Activated CD8-positive, alpha-beta T cell treated with anti-CD3 and anti-CD28 coated beads, Interleukin-2, amount 10 ng/mL, durations not matched to agents 7 days and 5 days (primary cell): ENCODE measurements at regions not wholly inside any gene's neighbourhood (a gene's known extent, or its start where the extent isn't known, plus 50 kb on each side); places are given as distances from the start of the nearest gene placed in this dataset.

Experiments used
- ATAC-seq: fragments of 150-1000 bp; cut with Tn5 transposase; one replicate; pipeline ENCODE4 v1.10.0; 2021; ENCODE audit warnings: moderate library complexity
- CTCF ChIA-PET: fragments of 350-600 bp; sonication (Branson Sonifier 250); formaldehyde crosslinking; loops from one replicate; lab custom pipeline; 2021; ENCODE audit warnings: antibody characterized with exemption; lab: Charles Lee
- POLR2A ChIA-PET: fragments of 350-600 bp; sonication (Branson Sonifier 250); formaldehyde crosslinking; loops from one replicate; lab custom pipeline; 2021; ENCODE audit warnings: antibody characterized with exemption; lab: Charles Lee
- DNase-seq: peaks from one replicate; pipeline ENCODE4 v3.0.0-alpha.2; 2020
- H3K27ac Mint-ChIP-seq: one replicate; pipeline ENCODE4 v1.8.0; 2021; ENCODE audit warnings: mild to moderate bottlenecking, mixed read lengths
- H3K27me3 Mint-ChIP-seq: one replicate; pipeline ENCODE4 v1.8.0; 2021; ENCODE audit warnings: low read depth, mixed read lengths
- H3K36me3 Mint-ChIP-seq: one replicate; pipeline ENCODE4 v1.8.0; 2021; ENCODE audit warnings: low read depth, mixed read lengths
- H3K4me1 Mint-ChIP-seq: one replicate; pipeline ENCODE4 v1.8.0; 2021; ENCODE audit warnings: low read depth, mixed read lengths
- H3K4me3 Mint-ChIP-seq: one replicate; pipeline ENCODE4 v1.8.0; 2021; ENCODE audit warnings: mild to moderate bottlenecking, mixed read lengths
- H3K9me3 Mint-ChIP-seq: one replicate; pipeline ENCODE4 v1.8.0; 2022; ENCODE audit warnings: mixed read lengths; ENCODE audit not compliant: insufficient read depth

- ATAC-seq, result no peak
- Mint-ChIP-seq H3K9me3 (no peaks in the 10 kb centered on the region), H3K4me3 (no peak overlapping the region), H3K36me3 (no peaks in the 10 kb centered on the region), H3K27me3 (no peaks in the 10 kb centered on the region), H3K4me1 (no peaks in the 10 kb centered on the region), H3K27ac (no peak overlapping the region)
- ChIA-PET POLR2A (no interaction called here), CTCF (no interaction called here)
- no peak for DNase-seq
These were observed 250.7 kb downstream of the MAFB start for GRCh38 chr20:40438161-40438830.

- no peaks in the 10 kb centered on the region for H3K9me3 Mint-ChIP-seq
- POLR2A ChIA-PET, result no interaction called here
These were observed 253.0 kb downstream of the MAFB start for GRCh38 chr20:40436011-40436410.

GRCh38 chr20:40435146-40435895, 253.7 kb downstream of the MAFB start:
- no peaks in the 10 kb centered on the region for H3K27me3 Mint-ChIP-seq
- no peak for DNase-seq
- no peaks in the 10 kb centered on the region for H3K9me3 Mint-ChIP-seq
- ChIA-PET CTCF (no interaction called here), POLR2A (no interaction called here)
- ATAC-seq, result no peak
- no peaks in the 10 kb centered on the region for H3K4me1 Mint-ChIP-seq
- no peaks in the 10 kb centered on the region for H3K36me3 Mint-ChIP-seq
- H3K4me3 Mint-ChIP-seq, result no peak overlapping the region
- H3K27ac Mint-ChIP-seq, result no peak overlapping the region

More at GRCh38 chr20:40436011-40436410, 253.0 kb downstream of the MAFB start:
- Mint-ChIP-seq H3K36me3 (no peaks in the 10 kb centered on the region), H3K27me3 (no peaks in the 10 kb centered on the region), H3K27ac (no peak overlapping the region), H3K4me1 (no peaks in the 10 kb centered on the region), H3K4me3 (no peak overlapping the region)
- DNase-seq (no peak), ATAC-seq (no peak)
- CTCF ChIA-PET, result no interaction called here

GRCh38 chr20:40434122-40434521, 254.9 kb downstream of the MAFB start:
- H3K4me1 Mint-ChIP-seq, result no peaks in the 10 kb centered on the region
- no peak overlapping the region for H3K4me3 Mint-ChIP-seq
- DNase-seq (no peak), ATAC-seq (no peak)
- no peaks in the 10 kb centered on the region for H3K9me3 Mint-ChIP-seq
- H3K36me3 Mint-ChIP-seq, result no peaks in the 10 kb centered on the region
- no peaks in the 10 kb centered on the region for H3K27me3 Mint-ChIP-seq
- POLR2A ChIA-PET, result no interaction called here
- H3K27ac Mint-ChIP-seq, result no peak overlapping the region
- CTCF ChIA-PET, result no interaction called here

- Mint-ChIP-seq H3K4me3 (no peak overlapping the region), H3K27me3 (no peaks in the 10 kb centered on the region), H3K9me3 (no peaks in the 10 kb centered on the region), H3K27ac (no peak overlapping the region), H3K4me1 (no peaks in the 10 kb centered on the region), H3K36me3 (no peaks in the 10 kb centered on the region)
- no peak for ATAC-seq
- ChIA-PET POLR2A (no interaction called here), CTCF (no interaction called here)
- DNase-seq, result no peak
These were observed 255.6 kb downstream of the MAFB start for GRCh38 chr20:40433341-40433861.

GRCh38 chr20:40431611-40432010, 257.4 kb downstream of the MAFB start:
- DNase-seq (no peak), ATAC-seq (no peak)
- Mint-ChIP-seq H3K36me3 (no peaks in the 10 kb centered on the region), H3K4me3 (no peak overlapping the region), H3K4me1 (no peaks in the 10 kb centered on the region), H3K27ac (no peak overlapping the region), H3K27me3 (no peaks in the 10 kb centered on the region), H3K9me3 (no peaks in the 10 kb centered on the region)
- CTCF ChIA-PET, result no interaction called here
- POLR2A ChIA-PET, result no interaction called here

GRCh38 chr20:40431112-40431511, 257.9 kb downstream of the MAFB start:
- no peak overlapping the region for H3K4me3 Mint-ChIP-seq
- no peaks in the 10 kb centered on the region for H3K9me3 Mint-ChIP-seq

GRCh38 chr20:40427026-40427425, 262.0 kb downstream of the MAFB start:
- no peaks in the 10 kb centered on the region for H3K9me3 Mint-ChIP-seq
- no peak overlapping the region for H3K27ac Mint-ChIP-seq
- no peaks in the 10 kb centered on the region for H3K36me3 Mint-ChIP-seq
- H3K27me3 Mint-ChIP-seq, result no peaks in the 10 kb centered on the region
- POLR2A ChIA-PET, result no interaction called here
- DNase-seq, result no peak
- H3K4me3 Mint-ChIP-seq, result no peak overlapping the region
- no peak for ATAC-seq
- H3K4me1 Mint-ChIP-seq, result no peaks in the 10 kb centered on the region
- CTCF ChIA-PET, result no interaction called here

More at GRCh38 chr20:40431112-40431511, 257.9 kb downstream of the MAFB start:
- no peaks in the 10 kb centered on the region for H3K36me3 Mint-ChIP-seq
- H3K27me3 Mint-ChIP-seq, result no peaks in the 10 kb centered on the region
- ATAC-seq (no peak), DNase-seq (no peak)
- H3K27ac Mint-ChIP-seq, result no peak overlapping the region
- ChIA-PET POLR2A (no interaction called here), CTCF (no interaction called here)
- H3K4me1 Mint-ChIP-seq, result no peaks in the 10 kb centered on the region

- no peak overlapping the region for H3K4me3 Mint-ChIP-seq
- ChIA-PET CTCF (no interaction called here), POLR2A (no interaction called here)
- no peaks in the 10 kb centered on the region for H3K9me3 Mint-ChIP-seq
- H3K27ac Mint-ChIP-seq, result no peak overlapping the region
- DNase-seq (no peak), ATAC-seq (no peak)
- no peaks in the 10 kb centered on the region for H3K4me1 Mint-ChIP-seq
- H3K27me3 Mint-ChIP-seq, result peaks cover 2% of the 10 kb centered on the region
- no peaks in the 10 kb centered on the region for H3K36me3 Mint-ChIP-seq
These were observed 264.3 kb downstream of the MAFB start for GRCh38 chr20:40424695-40425094.

- CTCF ChIA-PET, result no interaction called here
- no peak overlapping the region for H3K4me3 Mint-ChIP-seq
- H3K27me3 Mint-ChIP-seq, result peaks cover 2% of the 10 kb centered on the region
- no peak for DNase-seq
- H3K27ac Mint-ChIP-seq, result no peak overlapping the region
- POLR2A ChIA-PET, result no interaction called here
- no peaks in the 10 kb centered on the region for H3K4me1 Mint-ChIP-seq
- no peaks in the 10 kb centered on the region for H3K9me3 Mint-ChIP-seq
- no peak for ATAC-seq
- H3K36me3 Mint-ChIP-seq, result no peaks in the 10 kb centered on the region
These were observed 266.4 kb downstream of the MAFB start for GRCh38 chr20:40422656-40423055.

GRCh38 chr20:40416274-40416673, 272.8 kb downstream of the MAFB start:
- no peak for DNase-seq
- H3K4me1 Mint-ChIP-seq, result no peaks in the 10 kb centered on the region
- ChIA-PET POLR2A (no interaction called here), CTCF (no interaction called here)
- no peaks in the 10 kb centered on the region for H3K36me3 Mint-ChIP-seq
- no peaks in the 10 kb centered on the region for H3K9me3 Mint-ChIP-seq
- H3K4me3 Mint-ChIP-seq, result no peak overlapping the region
- ATAC-seq, result no peak
- H3K27ac Mint-ChIP-seq, result no peak overlapping the region
- H3K27me3 Mint-ChIP-seq, result peaks cover 2% of the 10 kb centered on the region

- DNase-seq, result no peak
- ChIA-PET POLR2A (no interaction called here), CTCF (no interaction called here)
- Mint-ChIP-seq H3K27ac (no peak overlapping the region), H3K9me3 (no peaks in the 10 kb centered on the region), H3K27me3 (no peaks in the 10 kb centered on the region), H3K4me1 (no peaks in the 10 kb centered on the region), H3K36me3 (no peaks in the 10 kb centered on the region), H3K4me3 (no peak overlapping the region)
- no peak for ATAC-seq
These were observed 274.0 kb downstream of the MAFB start for GRCh38 chr20:40414843-40415615.
